Left lung (tissue), 4 donors: ENCODE measurements at regions not wholly inside any gene's neighbourhood (a gene's known extent, or its start where the extent isn't known, plus 50 kb on each side); places are given as distances from the start of the nearest gene placed in this dataset.
A peak's percentile ranks its signal among the peaks of the same experiment; 100 is the strongest.

Experiments
- ATAC-seq: fragments of 200-7000 bp; cut with Tn5 transposase; one replicate; pipeline ENCODE4 v1.9.1; 2020; ENCODE audit warnings: moderate library complexity
- DNase-seq, 4 donors: peaks; one replicate each; pipeline ENCODE4 v3.0.0-alpha.2; 2013 to 2020
- H3K27ac ChIP-seq, 2 donors: fragments of 200-600 bp; sonication (generic) in 1 of 2; one replicate each; pipeline versions ENCODE4 v1.5.0 to v1.8.0; 2020 to 2021
- H3K27me3 ChIP-seq, 2 donors: fragments of 200-600 bp; sonication (generic) in 1 of 2; one replicate each; pipeline versions ENCODE4 v1.5.0 to v1.8.0; 2020 to 2021
- H3K36me3 ChIP-seq, 2 donors: fragments of 200-600 bp; sonication (generic) in 1 of 2; one replicate each; pipeline versions ENCODE4 v1.5.0 to v1.8.0; 2020 to 2021
- H3K4me1 ChIP-seq, 2 donors: fragments of 200-600 bp; one replicate each; pipeline ENCODE4 v1.8.0; 2021
- H3K4me3 ChIP-seq, 2 donors: fragments of 200-600 bp; sonication (generic) in 1 of 2; one replicate each; pipeline versions ENCODE4 v1.5.0 to v1.8.0; 2020 to 2021; ENCODE audit warnings: mild to moderate bottlenecking in 1 of 2
- H3K9me3 ChIP-seq, 2 donors: fragments of 200-600 bp; sonication (generic) in 1 of 2; one replicate each; pipeline versions ENCODE4 v1.5.0 to v1.8.0; 2020 to 2021
- CTCF ChIP-seq, 2 donors: fragments of 200-600 bp; sonication (generic) in 1 of 2; IDR thresholded peaks; one replicate each; pipeline versions ENCODE4 v1.5.0 to v1.8.0; 2021; ENCODE audit warnings: antibody characterized with exemption in 2 of 2
- intact Hi-C, 2 donors: fragments of 100-400 bp; cut with DNase I; formaldehyde crosslinking; loops; one replicate each; pipeline versions ENCODE4 v1.11.2 to v1.14.2; 2022
- donor health status: DM: no; HTN: yes; CAD: no.
- donor health status: DM: no; HTN: no; CAD: no.

- H3K27ac ChIP-seq = no peak overlapping the region
- intact Hi-C loops = no loop called here
- no peak overlapping the region for H3K4me3 ChIP-seq
- TF ChIP-seq CTCF (IDR thresholded peaks at IDR 0.05) = no peak
- no peaks in the 10 kb centered on the region for H3K4me1 ChIP-seq
- ATAC-seq (no peak), DNase-seq (peak in 1 of 4 donors; percentile 64)
- no peaks in the 10 kb centered on the region for H3K27me3 ChIP-seq
- H3K9me3 ChIP-seq = no peaks in the 10 kb centered on the region
- H3K36me3 ChIP-seq = no peaks in the 10 kb centered on the region
These were observed 107.0 kb downstream of the CTTN start for GRCh38 chr11:70505331-70505731.

GRCh38 chr11:70505761-70506657 lies 107.7 kb downstream of the CTTN start:
- no peak for TF ChIP-seq CTCF (IDR thresholded peaks at IDR 0.05)
- peak in 2 of 4 donors; percentile 22 to 59 for DNase-seq
- H3K4me1 ChIP-seq = no peaks in the 10 kb centered on the region
- no peaks in the 10 kb centered on the region for H3K9me3 ChIP-seq
- intact Hi-C loops = no loop called here
- H3K27me3 ChIP-seq = no peaks in the 10 kb centered on the region
- no peak for ATAC-seq
- no peak overlapping the region for H3K4me3 ChIP-seq
- H3K27ac ChIP-seq = no peak overlapping the region
- H3K36me3 ChIP-seq = no peaks in the 10 kb centered on the region

DNA sequence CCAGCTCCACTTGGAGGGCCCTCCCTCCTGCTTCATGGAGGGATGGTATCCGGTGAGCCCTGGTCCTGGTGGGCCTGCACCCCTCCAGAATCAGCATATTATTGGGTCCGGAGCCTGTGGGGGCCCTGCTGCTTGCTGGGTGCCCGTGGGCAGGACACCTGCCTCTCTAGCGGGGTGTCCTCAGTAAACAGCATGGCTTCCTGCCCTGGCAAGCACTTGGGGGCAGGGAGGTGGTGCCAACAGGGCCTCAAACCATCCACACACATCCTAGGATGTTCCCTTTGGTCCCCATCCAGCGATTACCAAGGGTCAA lies 108.3 kb downstream of the CTTN start:
- Histone ChIP-seq H3K27me3 (no peaks in the 10 kb centered on the region), H3K36me3 (no peaks in the 10 kb centered on the region), H3K4me1 (no peaks in the 10 kb centered on the region), H3K4me3 (no peak overlapping the region), H3K9me3 (no peaks in the 10 kb centered on the region), H3K27ac (no peak overlapping the region)
- no peak for TF ChIP-seq CTCF (IDR thresholded peaks at IDR 0.05)
- ATAC-seq (no peak), DNase-seq (peak in 1 of 4 donors; percentile 41)
- intact Hi-C loops = no loop called here

DNA sequence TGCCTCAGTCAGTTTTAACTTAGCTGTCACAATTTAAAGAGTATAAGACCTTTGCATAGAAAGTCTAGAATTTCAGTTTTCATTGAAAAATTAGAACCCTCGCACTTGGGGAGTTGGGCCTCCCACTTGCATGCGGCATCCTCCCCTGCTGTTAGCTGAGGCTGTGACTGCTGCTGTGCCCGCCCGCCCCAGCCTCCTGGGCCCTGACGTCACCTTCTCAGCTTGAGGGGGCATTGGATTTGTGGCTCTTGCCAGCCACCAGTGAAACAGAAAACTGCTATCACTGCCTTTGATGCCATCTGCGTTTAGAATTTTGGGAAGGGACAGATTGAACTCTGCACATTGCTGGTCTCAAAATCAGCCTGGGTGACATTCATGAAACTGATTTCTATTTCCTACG lies 108.7 kb downstream of the CTTN start:
- H3K4me1 ChIP-seq = no peaks in the 10 kb centered on the region
- intact Hi-C loops = no loop called here
- ATAC-seq = no peak
- peak in 1 of 4 donors; percentile 42 for DNase-seq
- no peaks in the 10 kb centered on the region for H3K36me3 ChIP-seq
- peaks cover 0 to 3% of the 10 kb centered on the region in 2 donors for H3K9me3 ChIP-seq
- H3K27me3 ChIP-seq = no peaks in the 10 kb centered on the region
- no peak for TF ChIP-seq CTCF (IDR thresholded peaks at IDR 0.05)
- H3K4me3 ChIP-seq = no peak overlapping the region
- H3K27ac ChIP-seq = no peak overlapping the region

- Histone ChIP-seq H3K4me3 (no peak overlapping the region), H3K36me3 (no peaks in the 10 kb centered on the region), H3K27ac (no peak overlapping the region), H3K4me1 (no peaks in the 10 kb centered on the region), H3K27me3 (no peaks in the 10 kb centered on the region), H3K9me3 (peaks cover 0 to 10% of the 10 kb centered on the region in 2 donors)
- no peak for ATAC-seq
- TF ChIP-seq CTCF (IDR thresholded peaks at IDR 0.05) = no peak
- peak in 1 of 4 donors; percentile 44 for DNase-seq
- intact Hi-C loops = no loop called here
These were observed 109.3 kb downstream of the CTTN start for GRCh38 chr11:70507466-70508230.
